Posterior vena cava (tissue), 2 donors: ENCODE measurements at regions not wholly inside any gene's neighbourhood (a gene's known extent, or its start where the extent isn't known, plus 50 kb on each side); places are given as distances from the start of the nearest gene placed in this dataset.
"Not testable (repeated sequence)": the region's sequence is repeated elsewhere in the genome, so short reads cannot be mapped to it uniquely, and the experiment has no call there.

Experiments
- DNase-seq: peaks from one replicate; pipeline ENCODE4 v3.0.0-alpha.2; 2020; ENCODE audit warnings: low spot score
- intact Hi-C, 2 donors: fragments of 100-400 bp; cut with DNase I; formaldehyde crosslinking; loops; one replicate each; pipeline versions ENCODE4 v1.14.1 to v1.14.2; 2022 to 2023
- donor health status: DM: yes; HTN: yes; CAD: no.
- donor health status: DM: yes; HTN: yes; CAD: no.

DNA sequence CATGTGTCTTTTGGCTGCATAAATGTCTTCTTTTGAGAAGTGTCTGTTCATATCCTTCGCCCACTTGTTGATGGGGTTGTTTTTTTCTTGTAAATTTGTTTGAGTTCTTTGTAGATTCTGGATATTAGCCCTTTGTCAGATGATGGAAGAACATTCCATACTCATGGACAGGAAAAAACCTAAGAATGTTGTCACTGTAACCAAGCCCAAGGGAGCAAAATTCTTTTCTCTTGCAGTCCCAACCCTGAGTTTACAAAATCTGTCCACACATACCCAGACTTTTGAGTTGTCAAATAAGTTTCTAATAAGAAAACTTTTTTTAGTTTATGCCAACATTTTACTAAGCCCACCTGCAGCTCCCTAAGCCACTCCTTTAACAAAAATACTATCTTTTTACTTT is 408.2 kb upstream of the FAT1 start:
- DNase-seq, intact Hi-C loops: not testable (repeated sequence)

- DNase-seq: no peak
- intact Hi-C loops: loop anchor here in 1 of 2 donors (5.0 kb wide), 1 partner anchor 1066 kb away; no protein-coding TSS in a partner anchor
Measured at GRCh38 chr4:187135878-187136277, 412.2 kb upstream of the FAT1 start.

DNA sequence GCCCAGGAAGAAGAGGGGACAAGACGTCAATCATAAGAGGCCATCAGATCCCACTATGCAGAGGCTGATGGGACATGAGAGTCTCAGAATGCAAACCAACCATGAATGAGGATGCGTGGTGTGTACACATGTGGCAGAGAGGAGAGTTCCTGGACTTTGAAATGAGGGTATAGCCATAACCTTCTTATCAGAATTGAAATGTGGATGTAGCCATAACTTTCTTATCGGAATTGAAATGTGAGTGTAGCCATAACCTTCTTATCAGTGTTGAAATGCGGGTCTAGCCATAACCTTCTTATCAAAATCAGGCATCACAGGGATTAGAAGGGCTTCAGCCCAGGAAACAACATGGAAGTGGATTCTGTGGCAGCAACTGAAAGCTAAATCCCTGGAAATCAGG is 415.5 kb upstream of the FAT1 start:
- intact Hi-C loops: loop anchor here in 1 of 2 donors (5.0 kb wide), 1 partner anchor 1063 kb away; no protein-coding TSS in a partner anchor

DNA sequence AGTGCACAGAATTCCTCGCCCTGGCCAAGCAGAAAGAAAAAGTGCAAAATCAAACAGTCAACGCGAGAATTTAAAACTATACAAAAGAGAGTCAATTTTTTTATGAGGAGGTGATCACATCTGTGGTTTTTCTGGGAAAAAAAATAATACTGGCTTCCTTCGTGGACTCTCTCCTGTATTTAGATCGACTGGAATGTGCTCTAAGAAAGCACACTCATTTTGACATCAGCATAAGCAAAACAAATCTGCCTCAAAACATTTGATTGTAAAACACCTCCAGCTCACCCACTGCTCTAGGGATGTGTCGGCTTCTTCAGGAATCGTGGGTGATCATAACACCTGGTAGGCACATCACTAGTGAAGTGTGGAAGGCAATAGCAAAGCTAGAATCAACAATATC is 417.4 kb upstream of the FAT1 start:
- no peak for DNase-seq
- intact Hi-C loops: no loop called here

More for the DNA sequence above, 415.5 kb upstream of the FAT1 start:
- DNase-seq: no peak

- no peak for DNase-seq
- intact Hi-C loops: no loop called here
Measured at GRCh38 chr4:187149229-187149945, 425.7 kb upstream of the FAT1 start.

DNA sequence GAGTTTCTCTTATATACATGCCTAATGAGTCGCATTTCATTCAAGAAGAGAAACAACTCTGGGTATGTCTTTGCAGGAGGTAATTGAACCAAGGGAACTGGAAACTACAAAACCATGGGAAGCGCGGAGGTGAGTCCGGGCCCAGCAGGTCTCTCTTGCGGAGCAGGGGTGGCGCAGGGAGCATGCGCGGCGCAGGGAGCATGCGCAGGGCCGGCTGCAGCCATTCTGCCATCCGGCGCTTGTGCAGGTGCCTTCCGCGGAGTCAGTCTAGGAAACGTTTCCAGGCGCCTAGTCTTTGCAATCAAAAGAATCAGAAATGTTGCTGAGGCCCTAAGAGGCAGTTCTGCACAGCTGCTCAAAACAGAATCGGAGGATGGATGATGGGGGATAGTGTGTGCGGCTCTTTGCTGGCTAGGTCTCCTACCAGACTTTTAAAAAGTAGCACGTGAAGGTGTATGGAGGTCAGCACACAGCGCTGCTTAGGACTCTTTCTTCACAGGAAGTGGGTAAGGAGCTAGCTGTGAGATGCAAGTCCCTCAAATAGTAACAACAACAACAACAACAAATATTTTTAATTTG is 433.8 kb upstream of the FAT1 start:
- intact Hi-C loops: no loop called here
- DNase-seq: no peak

DNA sequence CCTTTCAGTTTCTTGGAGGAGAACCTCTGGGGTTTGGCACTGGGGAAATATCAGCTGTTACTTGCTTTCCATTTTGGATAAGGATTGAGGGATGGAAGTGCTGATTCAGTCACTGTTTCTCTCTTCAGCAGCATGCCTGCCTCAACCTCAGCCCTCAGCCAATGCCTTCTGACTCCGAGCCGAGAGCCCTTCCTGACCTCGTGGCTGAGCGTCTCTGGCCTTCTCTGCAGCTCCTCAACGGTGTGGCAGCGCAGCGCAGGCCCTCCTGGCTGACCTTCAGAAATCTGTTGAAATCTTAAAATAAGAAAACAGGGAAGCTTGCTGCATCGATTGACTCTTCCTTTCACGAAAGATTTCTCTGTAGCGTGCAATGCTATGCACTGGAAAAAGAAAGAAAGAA is 434.3 kb upstream of the FAT1 start:
- DNase-seq: no peak
- intact Hi-C loops: no loop called here

DNA sequence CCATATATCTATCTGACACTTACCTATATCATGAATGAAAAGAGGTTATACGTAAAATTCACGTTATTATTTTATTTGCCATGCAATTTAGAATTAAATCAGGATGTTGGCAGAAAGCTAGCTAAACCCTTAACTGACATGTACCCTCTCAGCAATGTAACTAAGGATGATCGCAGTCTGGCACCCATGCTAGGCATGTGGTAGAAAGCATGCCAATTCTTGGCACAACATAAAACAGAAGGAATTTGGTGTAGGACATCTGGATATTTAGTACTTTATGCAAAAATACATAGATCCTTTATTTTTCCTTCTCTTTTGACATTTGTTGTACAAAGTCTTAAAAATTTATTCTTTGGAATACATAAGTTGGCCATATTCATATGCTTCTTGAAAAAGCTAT is 436.8 kb upstream of the FAT1 start:
- intact Hi-C loops: no loop called here
- no peak for DNase-seq

DNA sequence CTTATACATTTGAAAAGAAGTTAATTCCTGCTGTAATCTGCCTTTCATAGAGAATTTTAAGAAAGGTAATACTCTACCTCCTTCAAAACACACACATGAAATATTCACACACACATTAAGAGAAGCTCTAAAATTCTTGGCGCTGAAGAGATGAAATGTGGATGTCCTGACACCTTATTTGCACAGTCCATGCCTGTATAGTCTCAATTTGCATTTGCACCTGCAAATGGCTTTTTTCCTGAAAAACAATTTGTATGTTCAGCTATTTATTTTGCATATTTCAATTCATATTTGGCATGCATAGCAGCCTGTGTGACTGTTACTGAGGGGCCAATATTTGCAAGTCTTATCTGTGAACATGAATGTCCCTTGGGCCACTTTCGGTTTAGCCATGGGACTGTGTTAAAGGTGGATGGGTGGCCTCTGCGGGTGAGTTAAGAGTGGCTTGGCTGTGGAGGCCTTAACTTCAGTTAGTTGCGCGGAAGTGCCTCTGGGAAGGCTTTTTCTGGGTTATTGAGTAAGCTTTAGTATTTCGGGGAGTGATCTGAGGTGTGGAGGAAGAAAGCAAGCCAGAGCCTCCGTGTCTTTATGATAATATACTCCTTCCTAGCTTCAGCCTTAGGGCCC is 443.3 kb upstream of the FAT1 start:
- intact Hi-C loops: no loop called here
- no peak for DNase-seq

DNA sequence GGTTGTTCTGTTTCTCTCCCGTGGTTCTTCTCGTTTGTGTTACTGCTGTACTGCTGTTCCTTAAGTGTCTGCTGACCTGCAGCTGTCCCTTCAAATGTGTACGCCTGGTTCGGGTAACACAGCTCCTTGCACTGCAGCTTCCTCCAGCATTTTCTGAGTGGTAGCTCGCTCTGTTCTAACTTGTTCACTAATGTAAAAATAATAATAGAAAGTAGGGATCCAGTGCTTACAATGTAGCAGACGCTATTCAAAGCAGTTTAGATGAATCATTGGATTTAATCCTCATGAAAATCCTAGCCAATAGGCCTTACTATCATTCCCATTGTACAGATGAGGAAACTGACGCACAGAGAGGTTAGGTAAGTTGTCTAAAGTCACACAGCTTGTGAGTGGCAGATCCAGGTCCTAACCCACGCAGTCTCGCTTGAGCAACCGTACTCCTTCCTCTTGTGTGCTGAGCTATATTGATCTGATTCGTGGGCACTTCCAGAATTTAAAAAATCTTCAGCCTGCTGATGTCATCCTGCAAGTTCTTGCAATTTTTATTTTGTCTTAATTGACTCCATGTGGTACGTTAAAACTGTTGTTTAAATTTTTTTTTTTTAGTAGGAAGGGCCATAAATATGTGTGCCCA is 448.2 kb upstream of the FAT1 start:
- DNase-seq: no peak
- intact Hi-C loops: loop anchor here in 1 of 2 donors (10.0 kb wide), 1 partner anchor 423 kb away; no protein-coding TSS in a partner anchor

- no peak for DNase-seq
- intact Hi-C loops: loop anchor here in 1 of 2 donors (10.0 kb wide), 1 partner anchor 422 kb away; no protein-coding TSS in a partner anchor
Measured at GRCh38 chr4:187172340-187172761, 448.7 kb upstream of the FAT1 start.

- no peak for DNase-seq
- intact Hi-C loops: loop anchor here in 1 of 2 donors (10.0 kb wide), 1 partner anchor 420 kb away; no protein-coding TSS in a partner anchor
Measured at GRCh38 chr4:187174749-187175148, 451.1 kb upstream of the FAT1 start.

GRCh38 chr4:187175197-187175596 is 451.5 kb upstream of the FAT1 start:
- intact Hi-C loops: loop anchor here in 1 of 2 donors (10.0 kb wide), 1 partner anchor 420 kb away; no protein-coding TSS in a partner anchor
- DNase-seq: no peak

DNA sequence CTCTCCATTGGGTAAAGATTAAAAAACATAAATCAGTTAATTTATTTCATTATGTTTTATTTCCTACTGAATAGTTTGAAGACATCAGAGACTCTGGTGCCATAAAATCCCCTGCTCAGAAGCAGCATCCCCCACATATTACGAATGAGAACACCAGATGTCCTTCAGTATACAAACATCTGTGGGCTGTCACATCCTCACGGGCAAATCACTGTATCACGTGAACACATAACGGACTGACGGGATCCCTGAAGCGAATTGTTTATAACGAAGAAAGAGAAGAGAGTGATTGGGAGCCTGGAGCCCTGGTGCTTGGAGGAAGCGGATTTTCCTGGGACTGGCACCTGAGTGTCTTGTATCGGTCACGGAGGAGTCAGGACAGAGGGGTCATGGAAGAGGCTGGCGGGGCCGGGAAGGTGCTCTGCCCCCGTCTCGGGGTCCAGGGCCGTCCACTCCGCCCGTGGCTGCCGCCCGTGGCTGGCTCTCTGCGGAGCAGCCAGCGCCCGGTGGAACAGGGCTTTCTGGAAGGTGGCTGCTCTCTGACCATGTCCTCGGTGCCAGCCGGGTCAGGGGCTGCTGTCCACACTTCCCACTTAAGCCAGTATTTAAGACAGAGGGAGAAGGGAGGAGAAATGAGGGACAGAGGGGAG is 452.7 kb upstream of the FAT1 start:
- intact Hi-C loops: loop anchor here in 1 of 2 donors (10.0 kb wide), 1 partner anchor 418 kb away; no protein-coding TSS in a partner anchor

GRCh38 chr4:187178084-187178483 is 454.4 kb upstream of the FAT1 start:
- intact Hi-C loops: loop anchor here in 1 of 2 donors (10.0 kb wide), 1 partner anchor 417 kb away; no protein-coding TSS in a partner anchor

More for the DNA sequence above, 452.7 kb upstream of the FAT1 start:
- DNase-seq: no peak

DNA sequence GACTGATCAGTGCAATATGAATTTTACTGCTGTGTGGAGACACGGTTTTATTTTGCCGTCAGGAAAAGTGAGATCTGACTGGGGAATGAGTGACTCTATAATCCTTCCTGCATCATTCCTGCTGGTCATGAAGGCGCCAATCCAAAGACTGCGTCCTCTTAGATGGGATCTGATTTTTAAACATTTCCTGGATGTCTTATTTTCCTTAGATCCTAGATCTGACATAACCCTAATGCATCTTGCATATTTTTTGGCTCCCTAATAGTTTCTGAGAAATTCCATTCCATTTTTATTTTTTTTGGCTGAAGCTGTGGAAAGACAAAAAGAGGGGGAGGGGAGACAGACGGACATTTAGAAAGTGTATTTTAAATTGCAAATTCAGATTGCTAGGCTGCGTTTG is 454.9 kb upstream of the FAT1 start:
- intact Hi-C loops: loop anchor here in 1 of 2 donors (10.0 kb wide), 1 partner anchor 416 kb away; no protein-coding TSS in a partner anchor
- DNase-seq: no peak

More at GRCh38 chr4:187178084-187178483, 454.4 kb upstream of the FAT1 start:
- DNase-seq: no peak

- DNase-seq: no peak
- intact Hi-C loops: loop anchor here in 1 of 2 donors (10.0 kb wide), 1 partner anchor 415 kb away; no protein-coding TSS in a partner anchor
Measured at GRCh38 chr4:187179086-187180058, 455.7 kb upstream of the FAT1 start.

- intact Hi-C loops: no loop called here
- no peak for DNase-seq
Measured at GRCh38 chr4:187181054-187181453, 457.4 kb upstream of the FAT1 start.
